GM12864 (cell line): ENCODE measurements at regions not wholly inside any gene's neighbourhood (a gene's known extent, or its start where the extent isn't known, plus 50 kb on each side); places are given as distances from the start of the nearest gene placed in this dataset.
"Not testable (repeated sequence)": the region's sequence is repeated elsewhere in the genome, so short reads cannot be mapped to it uniquely, and the experiment has no call there.

ENCODE experiments used
- DNase-seq: peaks from one replicate; pipeline ENCODE4 v3.0.0-alpha.2; 2011; ENCODE audit warnings: low read depth
- H3K4me3 ChIP-seq: 2 replicates; pipeline ENCODE4 v1.5.1; 2011; ENCODE audit warnings: mild to moderate bottlenecking, low read depth, low read length, control low read depth
- CTCF ChIP-seq: IDR thresholded peaks from 2 replicates; pipeline ENCODE4 v1.5.1; 2011; ENCODE audit warnings: low read depth, mild to moderate bottlenecking, moderate library complexity, low read length, control low read depth, inconsistent platforms; ENCODE audit errors: missing control alignments

- no peak for TF ChIP-seq CTCF
- no peak overlapping the region for H3K4me3 ChIP-seq
- DNase-seq: no peak
Observed at GRCh38 chr6:144497650-144498049, 212.5 kb downstream of the UTRN start.

GRCh38 chr6:144500892-144501291 lies 215.8 kb downstream of the UTRN start:
- TF ChIP-seq CTCF: no peak
- DNase-seq: no peak
- no peak overlapping the region for H3K4me3 ChIP-seq

- not testable (repeated sequence) for DNase-seq, H3K4me3 ChIP-seq
Observed at GRCh38 chr6:144505214-144505613, 220.1 kb downstream of the UTRN start.

GRCh38 chr6:144506051-144506450 lies 220.9 kb downstream of the UTRN start:
- DNase-seq, H3K4me3 ChIP-seq: not testable (repeated sequence)

DNA sequence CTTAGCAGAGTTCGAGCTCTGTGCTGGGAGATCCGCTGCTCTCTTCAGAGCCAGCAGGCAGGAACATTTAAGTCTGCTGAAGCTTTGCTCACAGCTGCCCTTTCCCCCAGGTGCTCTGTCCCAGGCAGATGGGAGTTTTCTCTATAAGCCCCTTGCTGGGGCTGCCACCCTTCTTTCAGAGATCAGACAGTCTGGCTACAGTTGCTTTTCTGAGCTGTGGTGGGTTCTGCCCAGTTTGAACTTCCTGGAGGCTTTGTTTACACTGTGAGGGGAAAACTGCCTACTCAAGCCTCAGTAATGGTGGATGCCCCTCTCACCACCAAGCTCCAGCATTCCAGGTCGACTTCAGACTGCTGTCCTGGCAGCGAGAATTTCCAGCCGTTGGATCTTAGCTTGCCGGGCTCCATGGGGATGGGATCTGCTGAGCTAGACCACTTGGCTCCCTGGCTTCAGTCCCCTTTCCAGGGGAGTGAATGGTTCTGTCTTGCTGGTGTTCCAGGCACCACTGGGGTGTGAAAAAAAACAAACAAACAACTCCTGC lies 222.7 kb downstream of the UTRN start:
- not testable (repeated sequence) for DNase-seq, H3K4me3 ChIP-seq

GRCh38 chr6:144510859-144511258 lies 225.7 kb downstream of the UTRN start:
- no peak for DNase-seq
- no peak overlapping the region for H3K4me3 ChIP-seq
- TF ChIP-seq CTCF: no peak

DNA sequence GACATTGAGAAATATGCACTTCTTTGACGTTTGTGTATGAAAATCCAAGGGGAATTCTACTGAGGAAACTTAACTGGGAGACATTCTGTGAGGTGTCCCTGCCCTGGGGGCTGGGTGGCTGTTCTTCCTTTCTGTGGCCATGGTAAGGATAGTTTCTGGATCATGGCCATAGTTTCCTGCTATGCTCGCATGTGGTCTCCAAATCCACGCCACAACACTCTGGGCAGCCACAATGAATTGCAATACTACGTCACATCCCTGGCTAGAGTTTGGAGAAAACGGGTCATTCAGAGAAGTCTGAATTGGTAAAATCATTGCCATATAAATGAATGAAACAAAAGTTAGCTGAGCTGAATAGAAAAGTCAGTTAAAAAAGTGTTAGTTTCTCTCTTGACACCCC lies 230.6 kb downstream of the UTRN start:
- no peak for DNase-seq
- no peak overlapping the region for H3K4me3 ChIP-seq
- no peak for TF ChIP-seq CTCF

GRCh38 chr6:144519426-144519825 lies 234.3 kb downstream of the UTRN start:
- no peak for TF ChIP-seq CTCF
- no peak for DNase-seq
- H3K4me3 ChIP-seq: no peak overlapping the region
